ENCODE measurements at regions not wholly inside any gene's neighbourhood (a gene's known extent, or its start where the extent isn't known, plus 50 kb on each side); places are given as distances from the start of the nearest gene placed in this dataset.

DNA sequence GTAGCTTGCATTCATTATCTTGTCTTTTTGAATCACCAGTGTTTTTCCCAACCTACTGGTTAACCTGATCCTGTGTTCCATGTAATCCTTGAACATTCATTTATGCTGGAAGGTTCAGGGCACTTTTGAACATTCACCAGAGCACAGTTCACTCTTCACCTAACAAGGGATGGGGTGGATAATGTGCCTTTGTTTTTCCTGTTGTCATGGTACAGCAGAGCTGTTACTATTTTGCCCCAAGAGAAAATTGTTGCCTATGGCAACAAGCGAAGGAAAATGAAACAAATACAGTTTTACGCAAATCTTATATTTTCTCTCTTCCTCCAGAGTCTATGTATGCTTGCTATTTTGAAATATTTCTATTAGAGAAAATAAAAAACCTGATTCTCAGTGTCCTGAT lies 60.3 kb upstream of the RIOK2 start:
- TF ChIP-seq CTCF (IDR thresholded peaks at IDR 0.05 in 4 of 5, conservative IDR thresholded peaks at IDR 0.05 in 1 of 5) (no peak), POLR2A (IDR thresholded peaks at IDR 0.05) (no peak)

Data from gastrocnemius medialis (tissue), 4 donors.